ENCODE measurements at regions not wholly inside any gene's neighbourhood (a gene's known extent, or its start where the extent isn't known, plus 50 kb on each side); places are given as distances from the start of the nearest gene placed in this dataset.
"Not testable (repeated sequence)": the region's sequence is repeated elsewhere in the genome, so short reads cannot be mapped to it uniquely, and the experiment has no call there.

DNA sequence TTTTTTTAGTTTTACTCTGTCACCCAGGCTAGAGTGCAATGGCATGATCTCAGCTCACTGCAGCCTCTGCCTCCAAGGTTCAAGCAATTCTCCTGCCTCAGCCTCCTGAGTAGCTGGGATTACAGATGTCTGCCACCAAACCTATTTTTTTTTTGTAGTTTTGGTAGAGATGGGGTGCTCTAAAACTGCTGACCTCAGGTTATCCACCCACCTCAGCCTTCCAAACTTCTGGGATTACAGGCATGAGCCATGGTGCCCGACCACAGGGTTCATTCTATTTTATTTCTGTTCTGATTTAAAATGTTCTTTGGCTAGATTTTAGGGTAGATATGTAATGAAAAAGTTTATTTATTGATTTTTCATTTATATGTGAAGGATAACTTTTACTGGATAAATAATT, 1062.8 kb upstream of the NOVA1 start:
- no peak for DNase-seq (ENCODE audit: extremely low spot score, unreplicated experiment)
- H3K4me3 Mint-ChIP-seq (ENCODE audit: unreplicated experiment): no peak overlapping the region
- H3K27me3 Mint-ChIP-seq (ENCODE audit: unreplicated experiment): no peaks in the 10 kb centered on the region
- peaks cover 3% of the 10 kb centered on the region for H3K36me3 Mint-ChIP-seq (ENCODE audit: unreplicated experiment)
- no peaks in the 10 kb centered on the region for H3K4me1 Mint-ChIP-seq (ENCODE audit: unreplicated experiment)
- TF ChIP-seq, protein P1, sequence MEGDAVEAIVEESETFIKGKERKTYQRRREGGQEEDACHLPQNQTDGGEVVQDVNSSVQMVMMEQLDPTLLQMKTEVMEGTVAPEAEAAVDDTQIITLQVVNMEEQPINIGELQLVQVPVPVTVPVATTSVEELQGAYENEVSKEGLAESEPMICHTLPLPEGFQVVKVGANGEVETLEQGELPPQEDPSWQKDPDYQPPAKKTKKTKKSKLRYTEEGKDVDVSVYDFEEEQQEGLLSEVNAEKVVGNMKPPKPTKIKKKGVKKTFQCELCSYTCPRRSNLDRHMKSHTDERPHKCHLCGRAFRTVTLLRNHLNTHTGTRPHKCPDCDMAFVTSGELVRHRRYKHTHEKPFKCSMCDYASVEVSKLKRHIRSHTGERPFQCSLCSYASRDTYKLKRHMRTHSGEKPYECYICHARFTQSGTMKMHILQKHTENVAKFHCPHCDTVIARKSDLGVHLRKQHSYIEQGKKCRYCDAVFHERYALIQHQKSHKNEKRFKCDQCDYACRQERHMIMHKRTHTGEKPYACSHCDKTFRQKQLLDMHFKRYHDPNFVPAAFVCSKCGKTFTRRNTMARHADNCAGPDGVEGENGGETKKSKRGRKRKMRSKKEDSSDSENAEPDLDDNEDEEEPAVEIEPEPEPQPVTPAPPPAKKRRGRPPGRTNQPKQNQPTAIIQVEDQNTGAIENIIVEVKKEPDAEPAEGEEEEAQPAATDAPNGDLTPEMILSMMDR (IDR thresholded peaks at IDR 0.05): no peak
- no peak overlapping the region for H3K27ac Mint-ChIP-seq (ENCODE audit: unreplicated experiment)
- peaks cover 34% of the 10 kb centered on the region for H3K9me3 Mint-ChIP-seq (ENCODE audit: unreplicated experiment)

DNA sequence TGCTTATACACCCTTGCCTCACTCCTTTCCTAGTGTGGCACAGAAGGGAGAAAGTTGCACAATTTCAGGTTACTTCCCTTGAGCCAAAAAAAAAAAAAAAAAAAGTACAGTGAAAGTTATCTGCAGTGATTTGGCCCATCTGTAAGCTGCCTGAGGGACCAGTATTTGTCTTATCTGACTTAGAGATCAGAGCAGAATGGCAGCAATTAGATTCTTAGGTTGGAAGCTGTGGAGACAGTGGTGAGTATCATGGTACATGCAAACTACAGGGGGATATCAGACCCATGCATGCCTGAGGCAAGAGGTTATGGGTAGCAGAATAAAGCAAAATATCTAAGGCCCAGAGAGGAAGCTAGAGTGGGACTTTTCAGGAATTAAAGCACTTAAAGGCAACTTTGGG, 1070.7 kb upstream of the NOVA1 start:
- H3K36me3 Mint-ChIP-seq (ENCODE audit: unreplicated experiment): no peaks in the 10 kb centered on the region

DNA sequence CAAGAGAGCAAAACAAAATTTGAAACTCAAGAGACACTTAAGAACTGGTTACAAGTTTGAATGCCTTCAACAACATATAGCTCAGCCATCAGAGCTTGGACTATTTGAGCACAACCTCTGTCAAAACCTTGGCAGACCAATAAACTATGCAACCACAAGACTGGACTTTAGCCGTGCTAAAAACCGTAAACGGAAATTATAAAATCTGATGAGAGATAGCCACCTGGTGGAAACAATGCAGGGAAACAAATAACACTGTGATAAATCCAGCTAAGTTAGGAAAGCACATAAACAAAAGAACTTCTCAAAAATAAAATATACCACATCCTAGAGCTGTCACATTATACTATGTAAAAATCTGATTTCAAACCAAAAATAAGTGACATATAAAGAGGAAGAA, 1074.2 kb upstream of the NOVA1 start:
- H3K4me3 Mint-ChIP-seq (ENCODE audit: unreplicated experiment): no peak overlapping the region
- DNase-seq (ENCODE audit: extremely low spot score, unreplicated experiment): no peak
- TF ChIP-seq, protein P1 (IDR thresholded peaks at IDR 0.05): no peak
- peaks cover 2% of the 10 kb centered on the region for H3K4me1 Mint-ChIP-seq (ENCODE audit: unreplicated experiment)
- H3K36me3 Mint-ChIP-seq (ENCODE audit: unreplicated experiment): no peaks in the 10 kb centered on the region
- H3K27ac Mint-ChIP-seq (ENCODE audit: unreplicated experiment): no peak overlapping the region
- no peaks in the 10 kb centered on the region for H3K27me3 Mint-ChIP-seq (ENCODE audit: unreplicated experiment)
- peaks cover 19% of the 10 kb centered on the region for H3K9me3 Mint-ChIP-seq (ENCODE audit: unreplicated experiment)

More for the DNA sequence above, 1070.7 kb upstream of the NOVA1 start:
- TF ChIP-seq, protein P1 (IDR thresholded peaks at IDR 0.05): no peak
- H3K9me3 Mint-ChIP-seq (ENCODE audit: unreplicated experiment): peaks cover 19% of the 10 kb centered on the region
- peaks cover 2% of the 10 kb centered on the region for H3K4me1 Mint-ChIP-seq (ENCODE audit: unreplicated experiment)
- H3K4me3 Mint-ChIP-seq (ENCODE audit: unreplicated experiment): no peak overlapping the region
- H3K27me3 Mint-ChIP-seq (ENCODE audit: unreplicated experiment): no peaks in the 10 kb centered on the region
- no peak overlapping the region for H3K27ac Mint-ChIP-seq (ENCODE audit: unreplicated experiment)
- no peak for DNase-seq (ENCODE audit: extremely low spot score, unreplicated experiment)

DNA sequence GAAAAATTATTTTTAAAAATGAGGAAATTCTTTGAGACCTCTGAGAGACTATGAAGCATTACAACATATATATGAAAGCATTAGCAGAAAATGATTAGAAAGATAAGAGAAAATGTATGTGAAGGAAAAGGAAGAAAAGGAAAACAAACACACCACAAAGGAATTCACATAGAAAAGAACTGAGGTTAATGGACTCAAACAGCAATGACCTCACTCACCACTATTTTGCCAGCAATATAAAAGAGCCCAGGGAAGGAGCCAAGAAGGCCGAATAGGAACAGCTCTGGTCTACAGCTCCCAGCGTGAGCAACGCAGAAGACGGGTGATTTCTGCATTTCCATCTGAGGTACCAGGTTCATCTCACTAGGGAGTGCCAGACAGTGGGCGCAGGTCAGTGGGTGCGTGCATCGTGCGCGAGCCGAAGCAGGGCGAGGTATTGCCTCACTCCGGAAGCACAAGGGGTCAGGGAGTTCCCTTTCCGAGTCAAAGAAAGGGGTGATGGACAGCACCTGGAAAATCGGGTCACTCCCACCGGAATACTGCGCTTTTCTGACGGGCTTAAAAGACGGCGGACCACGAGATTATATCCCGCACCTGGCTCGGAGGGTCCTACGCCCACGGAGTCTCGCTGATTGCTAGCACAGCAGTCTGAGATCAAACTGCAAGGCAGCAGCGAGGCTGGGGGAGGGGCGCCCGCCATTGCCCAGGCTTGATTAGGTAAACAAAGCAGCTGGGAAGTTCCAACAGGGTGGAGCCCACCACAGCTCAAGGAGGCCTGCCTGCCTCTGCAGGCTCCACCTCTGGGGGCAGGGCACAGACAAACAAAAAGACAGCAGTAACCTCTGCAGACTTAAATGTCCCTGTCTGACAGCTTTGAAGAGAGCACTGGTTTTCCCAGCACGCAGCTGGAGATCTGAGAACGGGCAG, 1075.2 kb upstream of the NOVA1 start:
- DNase-seq (ENCODE audit: extremely low spot score, unreplicated experiment); H3K27me3 Mint-ChIP-seq (ENCODE audit: unreplicated experiment); H3K36me3 Mint-ChIP-seq (ENCODE audit: unreplicated experiment); H3K4me1 Mint-ChIP-seq (ENCODE audit: unreplicated experiment): not testable (repeated sequence)
- peak overlapping the region; percentile 76 for H3K27ac Mint-ChIP-seq (ENCODE audit: unreplicated experiment)
- peak overlapping the region; percentile 80 for H3K4me3 Mint-ChIP-seq (ENCODE audit: unreplicated experiment)
- H3K9me3 Mint-ChIP-seq (ENCODE audit: unreplicated experiment): peaks cover 19% of the 10 kb centered on the region

DNA sequence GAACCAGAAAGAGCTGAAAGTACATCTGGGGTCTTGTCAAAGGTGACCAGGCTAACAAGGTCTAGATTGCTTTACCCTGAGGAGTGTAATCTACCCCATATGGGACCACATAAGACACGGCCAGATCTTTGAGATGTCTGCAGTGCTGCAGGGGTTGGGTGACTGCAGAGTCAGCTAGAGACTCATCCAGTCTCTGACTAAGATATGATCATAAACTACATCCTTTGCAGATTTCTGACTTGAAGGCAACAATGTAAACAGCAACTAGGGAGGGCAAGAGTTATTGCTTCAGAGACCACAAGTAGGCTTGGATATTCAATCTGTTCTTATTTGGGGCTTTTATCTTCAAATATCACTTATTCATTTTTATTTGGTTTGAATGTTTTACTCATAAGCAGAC, 1080.5 kb upstream of the FOXG1 start:
- Mint-ChIP-seq H3K36me3 (ENCODE audit: unreplicated experiment) (no peaks in the 10 kb centered on the region), H3K9me3 (ENCODE audit: unreplicated experiment) (no peaks in the 10 kb centered on the region), H3K27me3 (ENCODE audit: unreplicated experiment) (peaks cover 2% of the 10 kb centered on the region), H3K27ac (ENCODE audit: unreplicated experiment) (no peak overlapping the region), H3K4me3 (ENCODE audit: unreplicated experiment) (no peak overlapping the region), H3K4me1 (ENCODE audit: unreplicated experiment) (no peaks in the 10 kb centered on the region)
- TF ChIP-seq, protein P1 (IDR thresholded peaks at IDR 0.05): no peak
- DNase-seq (ENCODE audit: extremely low spot score, unreplicated experiment): no peak

Data from osteocyte (in vitro differentiated cells).